WTC11 (cell line): ENCODE measurements at regions not wholly inside any gene's neighbourhood (a gene's known extent, or its start where the extent isn't known, plus 50 kb on each side); places are given as distances from the start of the nearest gene placed in this dataset.

ENCODE experiments used
- ATAC-seq: fragments of 200-7000 bp; cut with Tn5 transposase; 2 replicates; pipeline ENCODE4 v1.10.0; 2021; ENCODE audit warnings: mild to moderate bottlenecking, moderate library complexity
- CTCF ChIA-PET: fragments of 300-600 bp; sonication (Branson Sonifier 250); formaldehyde crosslinking; loops from one replicate; lab custom pipeline; 2021; ENCODE audit warnings: antibody characterized with exemption; lab: Charles Lee
- POLR2A ChIA-PET: fragments of 350-600 bp; sonication (Branson Sonifier 250); formaldehyde crosslinking; loops from one replicate; lab custom pipeline; 2021; ENCODE audit warnings: antibody characterized with exemption; lab: Charles Lee
- DNase-seq: peaks from one replicate; pipeline ENCODE4 v3.0.0; 2021; ENCODE audit warnings: low spot score
- H3K27ac Mint-ChIP-seq: 2 replicates; pipeline ENCODE4 v1.8.0; 2021; ENCODE audit warnings: mixed read lengths
- H3K27me3 Mint-ChIP-seq: 2 replicates; pipeline ENCODE4 v1.8.0; 2021; ENCODE audit warnings: low read depth, mild to moderate bottlenecking, moderate library complexity, mixed read lengths
- H3K36me3 Mint-ChIP-seq: 2 replicates; pipeline ENCODE4 v1.8.0; 2021; ENCODE audit warnings: mixed read lengths
- H3K4me1 Mint-ChIP-seq: 2 replicates; pipeline ENCODE4 v1.8.0; 2022; ENCODE audit warnings: mixed read lengths
- H3K4me3 Mint-ChIP-seq: 2 replicates; pipeline ENCODE4 v1.8.0; 2021; ENCODE audit warnings: mild to moderate bottlenecking, moderate library complexity, mixed read lengths
- H3K9me3 Mint-ChIP-seq: 2 replicates; pipeline ENCODE4 v1.8.0; 2021; ENCODE audit warnings: mixed read lengths
- AFF4 ChIP-seq: sonication (generic); formaldehyde crosslinking; IDR thresholded peaks from 2 replicates; pipeline ENCODE4 v1.8.1; 2023; ENCODE audit warnings: mild to moderate bottlenecking, missing genetic modification reagents, borderline replicate concordance
- ARID4B ChIP-seq: sonication (generic); formaldehyde crosslinking; IDR thresholded peaks from 2 replicates; pipeline ENCODE4 v1.8.0; 2023; ENCODE audit warnings: missing genetic modification reagents, mild to moderate bottlenecking, borderline replicate concordance
- CTCF ChIP-seq: fragments of 200-600 bp; IDR thresholded peaks from 2 replicates; pipeline ENCODE4 v1.8.0; 2022; ENCODE audit warnings: antibody characterized with exemption
- ETV6 ChIP-seq: sonication (generic); formaldehyde crosslinking; IDR thresholded peaks from 2 replicates; pipeline ENCODE4 v1.8.1; 2022; ENCODE audit warnings: mild to moderate bottlenecking, missing genetic modification reagents
- MYBL2 ChIP-seq: sonication (generic); formaldehyde crosslinking; IDR thresholded peaks from 2 replicates; pipeline ENCODE4 v1.8.1; 2023; ENCODE audit warnings: mild to moderate bottlenecking, moderate library complexity, missing genetic modification reagents
- NR1H2 ChIP-seq: sonication (generic); formaldehyde crosslinking; IDR thresholded peaks from 2 replicates; pipeline ENCODE4 v1.9.0; 2021; ENCODE audit warnings: mild to moderate bottlenecking, moderate library complexity, missing genetic modification reagents
- NR2C2 ChIP-seq: sonication (generic); formaldehyde crosslinking; IDR thresholded peaks from 2 replicates; pipeline ENCODE4 v1.8.0; 2022; ENCODE audit warnings: mild to moderate bottlenecking, missing genetic modification reagents
- SOX15 ChIP-seq: fragments of 250-450 bp; sonication (Bioruptor Pico); IDR thresholded peaks from 2 replicates; pipeline ENCODE4 v1.9.0; 2021; ENCODE audit warnings: mild to moderate bottlenecking
- TCF7 ChIP-seq: sonication (generic); formaldehyde crosslinking; IDR thresholded peaks from 2 replicates; pipeline ENCODE4 v1.8.0; 2022; ENCODE audit warnings: mild to moderate bottlenecking, low read depth, missing genetic modification reagents, moderate library complexity
- USF1 ChIP-seq: sonication (generic); formaldehyde crosslinking; IDR thresholded peaks from 2 replicates; pipeline ENCODE4 v1.8.0; 2022; ENCODE audit warnings: mild to moderate bottlenecking, missing genetic modification reagents
- ZNF263 ChIP-seq: sonication (generic); formaldehyde crosslinking; IDR thresholded peaks from 2 replicates; pipeline ENCODE4 v1.8.1; 2022; ENCODE audit warnings: low read depth, mild to moderate bottlenecking, moderate library complexity, missing genetic modification reagents
- ZNF281 ChIP-seq: sonication (generic); formaldehyde crosslinking; IDR thresholded peaks from 2 replicates; pipeline ENCODE4 v1.8.0; 2023; ENCODE audit warnings: mild to moderate bottlenecking, missing genetic modification reagents
- ZNF396 ChIP-seq: fragments of 250-450 bp; sonication (Bioruptor Pico); IDR thresholded peaks from 2 replicates; pipeline ENCODE4 v1.8.0; 2021; ENCODE audit warnings: mild to moderate bottlenecking, moderate library complexity, borderline replicate concordance
- ZNF423 ChIP-seq: fragments of 250-450 bp; sonication (Bioruptor Pico); IDR thresholded peaks from 2 replicates; pipeline ENCODE4 v2.1.2; 2022; ENCODE audit warnings: mild to moderate bottlenecking, moderate library complexity

- H3K9me3 Mint-ChIP-seq: no peaks in the 10 kb centered on the region
- CTCF ChIA-PET: no interaction called here
Measured at GRCh38 chrX:82362550-82362949, 1145.5 kb upstream of the POU3F4 start.

More at GRCh38 chrX:82362550-82362949, 1145.5 kb upstream of the POU3F4 start:
- TF ChIP-seq ZNF281 (no peak), TCF7 (CRISPR knock-in tag) (no peak), SOX15 (CRISPR knock-in tag) (no peak), ZNF423 (no peak), ARID4B (CRISPR knock-in tag) (no peak), NR2C2 (no peak), NR1H2 (CRISPR knock-in tag) (no peak), MYBL2 (CRISPR knock-in tag) (no peak), ZNF263 (CRISPR knock-in tag) (no peak), AFF4 (CRISPR knock-in tag) (no peak), ETV6 (CRISPR knock-in tag) (no peak), CTCF (no peak), ZNF396 (no peak), USF1 (CRISPR knock-in tag) (no peak)
- ATAC-seq: no peak
- H3K4me3 Mint-ChIP-seq: no peak overlapping the region
- no peak for DNase-seq
- H3K36me3 Mint-ChIP-seq: no peaks in the 10 kb centered on the region
- POLR2A ChIA-PET: no interaction called here
- peaks cover 3% of the 10 kb centered on the region for H3K4me1 Mint-ChIP-seq
- no peaks in the 10 kb centered on the region for H3K27me3 Mint-ChIP-seq
- H3K27ac Mint-ChIP-seq: no peak overlapping the region
